HAP-1 (cell line): ENCODE measurements at regions not wholly inside any gene's neighbourhood (a gene's known extent, or its start where the extent isn't known, plus 50 kb on each side); places are given as distances from the start of the nearest gene placed in this dataset.

Experiments used
- DNase-seq, 2 experiments: peaks; one replicate each; pipeline ENCODE4 v3.0.0-alpha.2; 2016 to 2020; ENCODE audit warnings: low spot score in 2 of 2
- H3K27me3 ChIP-seq: fragments of 250-450 bp; sonication (Bioruptor Pico); 2 replicates; pipeline ENCODE4 v1.5.1; 2020; ENCODE audit warnings: low read depth, mild to moderate bottlenecking, moderate library complexity
- H3K36me3 ChIP-seq: fragments of 250-450 bp; sonication (Bioruptor Pico); replicated peaks from 2 replicates; pipeline ENCODE4 v1.5.1; 2020; ENCODE audit warnings: mild to moderate bottlenecking
- H3K4me1 ChIP-seq: fragments of 250-450 bp; sonication (Bioruptor Pico); 2 replicates; pipeline ENCODE4 v1.5.1; 2020; ENCODE audit warnings: mild to moderate bottlenecking
- H3K4me3 ChIP-seq: fragments of 250-450 bp; sonication (Bioruptor Pico); 2 replicates; pipeline ENCODE4 v1.5.1; 2020; ENCODE audit warnings: mild to moderate bottlenecking, moderate library complexity
- H3K9me3 ChIP-seq: fragments of 250-450 bp; sonication (Bioruptor Pico); 2 replicates; pipeline ENCODE4 v1.5.1; 2020; ENCODE audit warnings: mild to moderate bottlenecking, moderate library complexity
- in situ Hi-C: fragments of 300-500 bp; cut with MboI; formaldehyde crosslinking; loops from 3 replicates; pipeline ENCODE4 v1.14.3; 2020; ENCODE audit warnings: low sequenced_read_pairs, inconsistent platforms, mixed read lengths

DNA sequence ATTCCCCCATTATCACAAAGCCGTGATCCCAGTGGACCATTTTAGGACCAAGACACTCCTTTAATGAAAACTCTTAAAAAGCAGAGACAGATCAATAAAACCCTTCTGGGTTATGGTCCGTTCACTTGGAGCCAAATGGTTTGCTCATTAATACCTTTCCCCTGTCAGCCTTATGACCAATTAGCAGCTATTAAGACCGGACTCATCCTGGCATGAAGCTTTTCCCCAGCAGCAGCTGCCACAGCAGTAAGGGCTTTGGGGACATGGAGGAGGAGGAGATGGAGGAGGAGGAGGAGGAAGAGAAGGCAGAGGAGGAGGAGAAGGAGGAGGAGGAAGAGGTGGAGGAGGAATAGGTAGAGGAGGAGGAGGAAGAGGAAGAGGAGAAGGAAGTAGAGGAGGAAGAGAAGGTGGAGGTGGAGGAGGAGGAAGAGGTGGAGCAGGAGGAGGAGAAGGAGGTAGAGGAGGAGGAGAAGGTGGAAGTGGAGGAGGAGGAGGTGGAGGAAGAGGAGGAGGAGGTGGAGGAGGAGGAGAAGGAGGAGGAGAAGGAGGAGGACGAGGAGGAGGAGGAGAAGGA lies 50.1 kb upstream of the IRX3 start:
- no peak overlapping the region for H3K4me3 ChIP-seq
- in situ Hi-C loops, result no loop called here

More for the DNA sequence above, 50.1 kb upstream of the IRX3 start:
- Histone ChIP-seq H3K4me1 (no peaks in the 10 kb centered on the region; the same call in 1 of the 2 replicates), H3K36me3 (no peaks in the 10 kb centered on the region), H3K9me3 (no peaks in the 10 kb centered on the region), H3K27me3 (no peaks in the 10 kb centered on the region; the same call in 1 of the 2 replicates)
- no peak for DNase-seq
